GM18517 (cell line): ENCODE measurements at regions not wholly inside any gene's neighbourhood (a gene's known extent, or its start where the extent isn't known, plus 50 kb on each side); places are given as distances from the start of the nearest gene placed in this dataset.
"Not testable (repeated sequence)": the region's sequence is repeated elsewhere in the genome, so short reads cannot be mapped to it uniquely, and the experiment has no call there.

Source experiments
- ATAC-seq: cut with Tn5 transposase; IDR thresholded peaks from one replicate; pipeline ENCODE4 v1.9.1; 2021; ENCODE audit warnings: mild to moderate bottlenecking, moderate library complexity; ENCODE audit not compliant: unreplicated experiment

- ATAC-seq: no peak
Measured at GRCh38 chr12:127761880-127762279, 505.1 kb upstream of the TMEM132C start.

- no peak for ATAC-seq
Measured at GRCh38 chr12:127767656-127768055, 499.3 kb upstream of the TMEM132C start.

- no peak for ATAC-seq
Measured at GRCh38 chr12:127770118-127770517, 496.9 kb upstream of the TMEM132C start.

GRCh38 chr12:127771546-127771945, 495.4 kb upstream of the TMEM132C start:
- ATAC-seq: no peak

- no peak for ATAC-seq
Measured at GRCh38 chr12:127773520-127773919, 493.4 kb upstream of the TMEM132C start.

GRCh38 chr12:127774828-127775227, 492.1 kb upstream of the TMEM132C start:
- no peak for ATAC-seq

GRCh38 chr12:127779301-127780045, 487.5 kb upstream of the TMEM132C start:
- ATAC-seq: no peak

GRCh38 chr12:127780881-127781280, 486.1 kb upstream of the TMEM132C start:
- no peak for ATAC-seq

GRCh38 chr12:127781336-127781735, 485.6 kb upstream of the TMEM132C start:
- ATAC-seq: no peak

- no peak for ATAC-seq
Measured at GRCh38 chr12:127785540-127785939, 481.4 kb upstream of the TMEM132C start.

- ATAC-seq: no peak
Measured at GRCh38 chr12:127785986-127786590, 480.9 kb upstream of the TMEM132C start.

GRCh38 chr12:127787544-127787943, 479.4 kb upstream of the TMEM132C start:
- ATAC-seq: no peak

GRCh38 chr12:127790376-127790775, 476.6 kb upstream of the TMEM132C start:
- ATAC-seq: no peak

- no peak for ATAC-seq
Measured at GRCh38 chr12:127791217-127791616, 475.8 kb upstream of the TMEM132C start.

GRCh38 chr12:127797918-127798317, 469.1 kb upstream of the TMEM132C start:
- ATAC-seq: no peak

GRCh38 chr12:127802271-127802670, 464.7 kb upstream of the TMEM132C start:
- no peak for ATAC-seq

- no peak for ATAC-seq
Measured at GRCh38 chr12:127803545-127803944, 463.4 kb upstream of the TMEM132C start.

GRCh38 chr12:127809275-127809674, 457.7 kb upstream of the TMEM132C start:
- ATAC-seq: no peak

- no peak for ATAC-seq
Measured at GRCh38 chr12:127810041-127810440, 456.9 kb upstream of the TMEM132C start.

GRCh38 chr12:127810459-127810858, 456.5 kb upstream of the TMEM132C start:
- not testable (repeated sequence) for ATAC-seq

GRCh38 chr12:127811988-127812387, 455.0 kb upstream of the TMEM132C start:
- no peak for ATAC-seq

- ATAC-seq: no peak
Measured at GRCh38 chr12:127813147-127813546, 453.8 kb upstream of the TMEM132C start.

GRCh38 chr12:127819056-127819455, 447.9 kb upstream of the TMEM132C start:
- no peak for ATAC-seq
